Keratinocyte (primary cell): ENCODE measurements at regions not wholly inside any gene's neighbourhood (a gene's known extent, or its start where the extent isn't known, plus 50 kb on each side); places are given as distances from the start of the nearest gene placed in this dataset.

Experiments used
- CTCF ChIP-seq, 3 experiments: IDR thresholded peaks in 1 of 3; conservative IDR thresholded peaks in 1 of 3; optimal IDR thresholded peaks in 1 of 3; 2 replicates in 2 of 3; 3 replicates in 1 of 3; pipeline versions ENCODE3 to v1.5.1; 2011; ENCODE audit warnings: low read length in 3 of 3, mild to moderate bottlenecking in 3 of 3, moderate library complexity in 2 of 3, control low read depth in 1 of 3, inconsistent platforms in 1 of 3; ENCODE audit not compliant: insufficient read depth in 2 of 3; ENCODE audit errors: extremely low read depth in 1 of 3
- EZH2 ChIP-seq: IDR thresholded peaks from one replicate; pipeline ENCODE4 v1.6.1; 2012; ENCODE audit warnings: inconsistent platforms, mild to moderate bottlenecking, low read length, moderate library complexity

- no peak for TF ChIP-seq CTCF (optimal IDR thresholded peaks at IDR 0.05 in 1 of 3, IDR thresholded peaks at IDR 0.05 in 1 of 3, conservative IDR thresholded peaks at IDR 0.05 in 1 of 3; ENCODE audit: extremely low read depth in 1 of 3, insufficient read depth in 2 of 3, low read length in 3 of 3)
- no peak for TF ChIP-seq EZH2
Measured at GRCh38 chr10:2362331-2362730, 625.0 kb upstream of the ADARB2 start.
